H1 (cell line): ENCODE measurements at regions not wholly inside any gene's neighbourhood (a gene's known extent, or its start where the extent isn't known, plus 50 kb on each side); places are given as distances from the start of the nearest gene placed in this dataset.

Source experiments
- CBX5 ChIP-seq: fragments of 300-800, 300-1000 bp; sonication (generic); IDR thresholded peaks from 2 replicates; pipeline ENCODE4 v1.7.1; 2016; ENCODE audit warnings: antibody characterized with exemption, low read length, low read depth
- CHD1 ChIP-seq: IDR thresholded peaks from 2 replicates; pipeline ENCODE4 v1.6.1; 2012; ENCODE audit warnings: low read depth, low read length, improper control_type of control experiment
- EGR1 ChIP-seq: IDR thresholded peaks from 2 replicates; pipeline ENCODE4 v1.6.1; 2011; ENCODE audit warnings: low read depth, low read length, borderline replicate concordance
- SUZ12 ChIP-seq: fragments of 200-600 bp; sonication (generic); IDR thresholded peaks from 2 replicates; pipeline ENCODE4 v1.6.1; 2012; ENCODE audit warnings: mild to moderate bottlenecking, inconsistent platforms, low read length, moderate library complexity, mixed read lengths

DNA sequence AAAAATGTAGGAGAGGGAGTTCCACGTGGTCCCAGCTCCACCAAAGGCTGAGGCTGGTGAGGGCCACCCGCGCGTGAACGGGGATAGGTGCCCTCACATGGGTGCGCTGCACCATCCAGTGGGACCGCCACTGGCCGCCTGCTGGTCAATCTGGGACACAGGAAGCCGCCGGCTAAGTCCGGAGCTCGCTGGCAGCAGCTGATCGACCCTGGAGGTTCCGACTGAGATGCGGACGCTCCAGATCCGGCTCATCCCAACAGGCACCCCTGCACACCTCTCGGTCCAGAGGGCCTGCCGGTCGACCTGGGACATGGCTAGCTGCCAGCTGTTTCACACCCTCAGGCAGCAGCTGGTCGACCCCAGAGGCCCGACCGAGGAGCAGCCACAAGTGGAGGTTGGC lies 116.5 kb upstream of the ANKRD30BL start (continued):
- TF ChIP-seq CBX5 (no peak), CHD1 (no peak), SUZ12 (no peak), EGR1 (no peak)
- TF ChIP-seq, all 59 proteins: peak for 0
